ENCODE measurements at regions not wholly inside any gene's neighbourhood (a gene's known extent, or its start where the extent isn't known, plus 50 kb on each side); places are given as distances from the start of the nearest gene placed in this dataset.

GRCh38 chr1:90778486-90778885, 61.4 kb upstream of the BARHL2 start:
- DNase-seq = no peak

- no peak for DNase-seq
These were observed 56.7 kb upstream of the BARHL2 start for GRCh38 chr1:90773812-90774211.

- DNase-seq = no peak
These were observed 51.7 kb upstream of the BARHL2 start for GRCh38 chr1:90768826-90769225.

- no peak for DNase-seq
These were observed 51.0 kb upstream of the BARHL2 start for GRCh38 chr1:90768098-90768497.

Data from stimulated activated CD4-positive, alpha-beta T cell treated with anti-CD3 and anti-CD28 coated beads, Interleukin-2, amount 100 ng/mL, for 48 hours (primary cell).